ENCODE measurements at regions not wholly inside any gene's neighbourhood (a gene's known extent, or its start where the extent isn't known, plus 50 kb on each side); places are given as distances from the start of the nearest gene placed in this dataset.

DNA sequence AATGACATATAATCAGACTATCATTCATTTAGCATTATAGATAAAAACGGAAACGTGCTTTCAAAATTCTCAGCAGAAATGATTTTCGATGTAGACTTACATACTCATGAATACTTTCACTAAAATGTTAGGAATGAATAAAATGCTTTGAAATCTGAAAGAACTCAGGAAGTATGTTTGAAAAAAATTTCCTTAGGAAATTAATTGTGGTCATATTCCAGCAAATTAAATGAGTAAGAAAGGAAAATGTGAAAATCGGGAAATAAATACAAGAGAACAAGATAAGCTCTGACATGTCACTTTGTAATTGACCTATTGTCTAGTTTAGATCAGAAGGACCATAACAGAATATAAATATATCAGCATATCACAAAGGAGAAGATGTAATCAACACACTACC, 981.0 kb upstream of the CDH2 start:
- TF ChIP-seq POLR2A (IDR thresholded peaks at IDR 0.05) (no peak), POLR2AphosphoS5 (IDR thresholded peaks at IDR 0.05) (no peak)
- TF ChIP-seq, protein P1, sequence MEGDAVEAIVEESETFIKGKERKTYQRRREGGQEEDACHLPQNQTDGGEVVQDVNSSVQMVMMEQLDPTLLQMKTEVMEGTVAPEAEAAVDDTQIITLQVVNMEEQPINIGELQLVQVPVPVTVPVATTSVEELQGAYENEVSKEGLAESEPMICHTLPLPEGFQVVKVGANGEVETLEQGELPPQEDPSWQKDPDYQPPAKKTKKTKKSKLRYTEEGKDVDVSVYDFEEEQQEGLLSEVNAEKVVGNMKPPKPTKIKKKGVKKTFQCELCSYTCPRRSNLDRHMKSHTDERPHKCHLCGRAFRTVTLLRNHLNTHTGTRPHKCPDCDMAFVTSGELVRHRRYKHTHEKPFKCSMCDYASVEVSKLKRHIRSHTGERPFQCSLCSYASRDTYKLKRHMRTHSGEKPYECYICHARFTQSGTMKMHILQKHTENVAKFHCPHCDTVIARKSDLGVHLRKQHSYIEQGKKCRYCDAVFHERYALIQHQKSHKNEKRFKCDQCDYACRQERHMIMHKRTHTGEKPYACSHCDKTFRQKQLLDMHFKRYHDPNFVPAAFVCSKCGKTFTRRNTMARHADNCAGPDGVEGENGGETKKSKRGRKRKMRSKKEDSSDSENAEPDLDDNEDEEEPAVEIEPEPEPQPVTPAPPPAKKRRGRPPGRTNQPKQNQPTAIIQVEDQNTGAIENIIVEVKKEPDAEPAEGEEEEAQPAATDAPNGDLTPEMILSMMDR (IDR thresholded peaks at IDR 0.05) = no peak
